Lower leg skin (tissue), 4 donors: ENCODE measurements at regions not wholly inside any gene's neighbourhood (a gene's known extent, or its start where the extent isn't known, plus 50 kb on each side); places are given as distances from the start of the nearest gene placed in this dataset.

Experiments used
- DNase-seq, 2 donors: peaks; one replicate each; pipeline ENCODE4 v3.0.0-alpha.2; 2019; ENCODE audit warnings: low spot score in 2 of 2
- H3K4me3 ChIP-seq: fragments of 200-600 bp; sonication (generic); 2 replicates; pipeline ENCODE4 v1.5.1; 2017; ENCODE audit warnings: mild to moderate bottlenecking, low read depth; ENCODE audit not compliant: poor library complexity, severe bottlenecking
- CTCF ChIP-seq, 3 donors: fragments of 450-650 bp; IDR thresholded peaks; one replicate each; pipeline ENCODE4 v1.5.1; 2016; ENCODE audit warnings: antibody characterized with exemption in 3 of 3, mild to moderate bottlenecking in 3 of 3, moderate library complexity in 2 of 3
- POLR2A ChIP-seq, 2 donors: fragments of 450-650 bp; IDR thresholded peaks; one replicate each; pipeline ENCODE4 v1.6.1; 2016 to 2017; ENCODE audit warnings: antibody characterized with exemption in 2 of 2, mild to moderate bottlenecking in 1 of 2, moderate library complexity in 1 of 2
- WGBS, 2 donors: methylation state at CpG; one replicate each; pipeline ENCODE4 v1.1.5; 2018; 5-methylcytosine and 5-hydroxymethylcytosine counted together
- intact Hi-C: fragments of 100-400 bp; cut with DNase I; formaldehyde crosslinking; loops from one replicate; pipeline ENCODE4 v1.15.0; 2023; ENCODE audit warnings: low total_unique reads

GRCh38 chr21:26784974-26785373 is 60.2 kb downstream of the ADAMTS1 start:
- H3K4me3 ChIP-seq = no peak overlapping the region
- TF ChIP-seq POLR2A (IDR thresholded peaks at IDR 0.05) (no peak), CTCF (IDR thresholded peaks at IDR 0.05) (no peak)
- intact Hi-C loops = no loop called here
- WGBS, 2 donors = 72 to 75% methylated on average over 3 of the region's 3 CpGs
- DNase-seq = no peak

- TF ChIP-seq CTCF (IDR thresholded peaks at IDR 0.05) = no peak
- TF ChIP-seq POLR2A (IDR thresholded peaks at IDR 0.05) = no peak
- WGBS, 2 donors = 11 to 32% methylated on average over 1 of the region's 1 CpG
- intact Hi-C loops = no loop called here
- no peak overlapping the region for H3K4me3 ChIP-seq
- DNase-seq = no peak
Observed at GRCh38 chr21:26783466-26784195, 61.6 kb downstream of the ADAMTS1 start.

- TF ChIP-seq POLR2A (IDR thresholded peaks at IDR 0.05) (no peak), CTCF (IDR thresholded peaks at IDR 0.05) (no peak)
Observed at GRCh38 chr21:26782747-26783146, 62.5 kb downstream of the ADAMTS1 start.

GRCh38 chr21:26782331-26782730 is 62.9 kb downstream of the ADAMTS1 start:
- no peak overlapping the region for H3K4me3 ChIP-seq
- intact Hi-C loops = no loop called here
- 62 to 68% methylated on average over 3 of the region's 3 CpGs for WGBS, 2 donors
- no peak for DNase-seq
- TF ChIP-seq POLR2A (IDR thresholded peaks at IDR 0.05) = no peak
- no peak for TF ChIP-seq CTCF (IDR thresholded peaks at IDR 0.05)

More at GRCh38 chr21:26782747-26783146, 62.5 kb downstream of the ADAMTS1 start:
- intact Hi-C loops = no loop called here
- no peak overlapping the region for H3K4me3 ChIP-seq
- DNase-seq = no peak
- WGBS, 2 donors = 21 to 46% methylated on average over 2 of the region's 2 CpGs

- 86% methylated on average over 1 of the region's 1 CpG for WGBS, 2 donors
- TF ChIP-seq POLR2A (IDR thresholded peaks at IDR 0.05) (no peak), CTCF (IDR thresholded peaks at IDR 0.05) (no peak)
- intact Hi-C loops = no loop called here
- DNase-seq = no peak
- no peak overlapping the region for H3K4me3 ChIP-seq
Observed at GRCh38 chr21:26781331-26781730, 63.9 kb downstream of the ADAMTS1 start.

- WGBS, 2 donors = 91 to 95% methylated on average over 5 of the region's 5 CpGs
- H3K4me3 ChIP-seq = no peak overlapping the region
- intact Hi-C loops = no loop called here
- DNase-seq = no peak
- TF ChIP-seq POLR2A (IDR thresholded peaks at IDR 0.05) = no peak
- TF ChIP-seq CTCF (IDR thresholded peaks at IDR 0.05) = no peak
Observed at GRCh38 chr21:26777166-26777565, 68.0 kb downstream of the ADAMTS1 start.
